ENCODE measurements at regions not wholly inside any gene's neighbourhood (a gene's known extent, or its start where the extent isn't known, plus 50 kb on each side); places are given as distances from the start of the nearest gene placed in this dataset.
A peak's percentile ranks its signal among the peaks of the same experiment; 100 is the strongest.

DNA sequence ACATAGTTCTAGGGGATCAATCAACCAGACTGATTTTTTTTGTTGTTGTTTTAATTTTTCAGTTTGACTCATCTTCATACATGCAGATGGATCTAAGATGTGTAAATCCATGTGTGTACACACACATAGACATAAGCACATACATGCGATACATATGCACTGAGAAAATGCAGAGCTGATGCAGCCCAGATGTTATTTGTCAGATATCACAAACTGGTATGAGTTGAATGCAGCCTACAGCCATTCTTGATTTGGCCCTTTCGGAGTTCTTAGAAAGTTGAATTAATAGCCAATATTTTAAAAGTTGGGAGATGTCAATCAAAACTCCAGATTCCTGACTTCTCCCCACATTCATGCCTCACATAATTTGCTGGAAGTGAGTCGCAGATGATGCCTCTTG, 180.4 kb downstream of the SPATA18 start:
- WGBS (ENCODE audit: insufficient coverage, low coverage, low lambda C conversion rate, missing lambda C conversion rate): 40% methylated on average over 3 of the region's 3 CpGs
- intact Hi-C loops (cut with DNase I): loop anchor here in 1 of 2 donors (10.0 kb wide), 1 partner anchor 753 kb away; no protein-coding TSS in a partner anchor
- no peaks in the 10 kb centered on the region for H3K4me1 ChIP-seq
- DNase-seq: no peak
- H3K27me3 ChIP-seq: no peaks in the 10 kb centered on the region
- ATAC-seq: no peak
- H3K36me3 ChIP-seq: no peaks in the 10 kb centered on the region
- TF ChIP-seq CTCF (IDR thresholded peaks at IDR 0.05) (no peak), POLR2A (IDR thresholded peaks at IDR 0.05) (no peak)
- H3K9me3 ChIP-seq: no peaks in the 10 kb centered on the region
- H3K4me3 ChIP-seq: no peak overlapping the region
- H3K27ac ChIP-seq: no peak overlapping the region

DNA sequence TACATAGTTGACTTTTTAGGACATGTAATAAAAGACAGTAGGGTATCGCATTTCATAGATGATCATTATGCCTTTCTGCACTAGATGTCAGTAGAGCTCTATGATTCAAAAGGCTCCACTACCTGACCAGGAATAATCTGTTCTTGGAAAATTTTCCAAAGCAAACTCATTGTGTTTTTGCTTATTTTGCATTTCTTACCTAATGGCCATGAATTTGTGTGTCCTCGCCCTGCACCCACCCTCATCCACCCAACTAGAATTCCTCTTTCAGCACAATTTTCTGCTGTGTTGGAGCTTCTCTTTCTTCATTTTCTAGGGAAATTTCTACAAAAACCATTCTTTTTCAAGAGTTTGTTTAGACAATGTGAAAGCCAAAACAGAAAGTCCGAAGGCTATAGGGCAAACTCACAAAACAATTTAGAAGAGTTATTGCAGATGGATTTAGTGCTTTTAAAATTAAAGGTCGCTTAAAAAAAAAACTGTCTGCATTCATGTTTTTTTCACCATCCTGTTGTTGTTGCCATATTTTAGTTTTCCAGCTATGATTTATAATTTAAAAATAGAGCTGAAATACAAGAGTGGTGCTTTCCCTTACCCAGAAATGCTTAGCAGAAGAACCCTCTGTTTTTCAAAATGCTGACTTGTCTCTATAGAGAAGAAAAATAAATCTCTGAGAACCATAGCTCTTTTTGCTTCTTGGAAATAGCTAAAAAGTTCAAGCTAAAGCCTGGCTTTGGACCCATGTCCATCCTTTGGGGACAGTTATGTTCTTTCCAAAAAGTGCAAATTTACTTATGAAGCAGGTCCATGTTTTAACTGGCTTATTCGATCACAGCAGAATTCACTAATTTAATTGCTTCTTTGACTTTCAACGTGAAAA, 183.7 kb downstream of the SPATA18 start:
- DNase-seq (peak in 1 of 3 donors; percentile 48), ATAC-seq (peak; percentile 99 to 100 (median 99))
- Histone ChIP-seq H3K36me3 (no peaks in the 10 kb centered on the region), H3K4me1 (no peaks in the 10 kb centered on the region), H3K27me3 (no peaks in the 10 kb centered on the region), H3K9me3 (no peaks in the 10 kb centered on the region), H3K4me3 (peak overlapping the region in 1 of 3 donors; percentile 26), H3K27ac (peak overlapping the region in 2 of 3 donors; percentile 2 to 27)
- intact Hi-C loops (cut with DNase I): loop anchor here in 1 of 2 donors (10.0 kb wide), 1 partner anchor 750 kb away; no protein-coding TSS in a partner anchor
- TF ChIP-seq POLR2A (IDR thresholded peaks at IDR 0.05) (no peak), CTCF (IDR thresholded peaks at IDR 0.05) (peak; percentile 58 to 71 (median 69))
- WGBS (ENCODE audit: insufficient coverage, low coverage, low lambda C conversion rate, missing lambda C conversion rate): 22% methylated on average over 6 of the region's 6 CpGs

GRCh38 chr4:52235552-52236201, 184.6 kb downstream of the SPATA18 start:
- WGBS (ENCODE audit: insufficient coverage, low coverage, low lambda C conversion rate, missing lambda C conversion rate): 88% methylated on average over 2 of the region's 2 CpGs
- H3K4me1 ChIP-seq: no peaks in the 10 kb centered on the region
- no peak for TF ChIP-seq POLR2A (IDR thresholded peaks at IDR 0.05)
- no peaks in the 10 kb centered on the region for H3K36me3 ChIP-seq
- no peak for ATAC-seq
- intact Hi-C loops (cut with DNase I): loop anchor here in 1 of 2 donors (10.0 kb wide), 1 partner anchor 749 kb away; no protein-coding TSS in a partner anchor
- H3K4me3 ChIP-seq: no peak overlapping the region
- no peak overlapping the region for H3K27ac ChIP-seq
- no peak for DNase-seq
- H3K27me3 ChIP-seq: no peaks in the 10 kb centered on the region
- no peaks in the 10 kb centered on the region for H3K9me3 ChIP-seq

- DNase-seq: no peak
- H3K9me3 ChIP-seq: no peaks in the 10 kb centered on the region
- no peaks in the 10 kb centered on the region for H3K27me3 ChIP-seq
- no peaks in the 10 kb centered on the region for H3K4me1 ChIP-seq
- no peak overlapping the region for H3K27ac ChIP-seq
- no peaks in the 10 kb centered on the region for H3K36me3 ChIP-seq
- intact Hi-C loops (cut with DNase I): no loop called here
- TF ChIP-seq POLR2A (IDR thresholded peaks at IDR 0.05): no peak
- no peak overlapping the region for H3K4me3 ChIP-seq
- ATAC-seq: no peak
Observed at GRCh38 chr4:52241916-52242315, 190.8 kb downstream of the SPATA18 start.

GRCh38 chr4:52243367-52243766, 192.3 kb downstream of the SPATA18 start:
- no peaks in the 10 kb centered on the region for H3K4me1 ChIP-seq
- no peaks in the 10 kb centered on the region for H3K36me3 ChIP-seq
- H3K27me3 ChIP-seq: no peaks in the 10 kb centered on the region
- DNase-seq: no peak
- no peak for ATAC-seq
- H3K9me3 ChIP-seq: no peaks in the 10 kb centered on the region
- 67% methylated on average over 5 of the region's 5 CpGs for WGBS (ENCODE audit: insufficient coverage, low coverage, low lambda C conversion rate, missing lambda C conversion rate)
- H3K4me3 ChIP-seq: no peak overlapping the region
- TF ChIP-seq POLR2A (IDR thresholded peaks at IDR 0.05): no peak
- no peak for TF ChIP-seq CTCF (IDR thresholded peaks at IDR 0.05)
- no peak overlapping the region for H3K27ac ChIP-seq
- intact Hi-C loops (cut with DNase I): no loop called here

Data from right lobe of liver (tissue), 6 donors.